ENCODE measurements at regions not wholly inside any gene's neighbourhood (a gene's known extent, or its start where the extent isn't known, plus 50 kb on each side); places are given as distances from the start of the nearest gene placed in this dataset.
A peak's percentile ranks its signal among the peaks of the same experiment; 100 is the strongest.

DNA sequence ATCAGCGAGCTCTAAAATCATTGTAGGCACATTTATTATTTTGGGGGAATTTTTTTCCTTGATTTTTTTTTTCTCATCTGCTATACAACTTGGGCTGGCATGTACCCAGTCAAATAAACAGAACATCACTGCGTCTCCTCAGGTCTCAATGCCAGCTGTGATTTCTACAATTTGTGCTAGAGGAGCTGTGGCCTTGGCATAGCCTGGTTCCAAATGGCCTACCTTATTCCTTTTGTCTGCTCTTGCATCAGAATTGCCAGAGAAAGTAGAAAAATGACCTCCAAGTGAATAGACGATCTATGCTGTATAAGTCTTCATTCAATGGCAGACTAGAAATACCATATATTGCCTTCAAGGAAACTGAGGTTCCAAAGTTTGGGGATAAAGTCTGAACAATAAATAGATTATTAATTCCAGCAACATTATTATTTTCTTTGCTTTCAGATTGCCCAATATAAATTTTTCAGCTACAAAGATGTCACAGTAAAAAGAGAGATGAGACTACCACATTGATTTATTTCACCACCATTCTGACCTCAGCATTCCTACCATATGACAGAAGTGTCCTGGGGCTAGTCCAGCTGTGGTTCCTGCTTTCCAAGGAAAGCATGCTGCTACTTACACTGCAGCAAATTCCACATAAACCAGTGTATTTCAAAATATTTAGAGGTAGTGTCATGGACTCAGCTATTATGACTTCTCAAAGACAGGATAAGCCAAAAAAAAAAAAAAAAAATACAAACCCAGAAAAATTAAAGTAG, 493.9 kb upstream of the ZNF385D start:
- DNase-seq (ENCODE audit: low read depth) = peak; percentile 76
- H3K4me3 ChIP-seq (ENCODE audit: low read length) = no peak overlapping the region
- TF ChIP-seq, protein P1, sequence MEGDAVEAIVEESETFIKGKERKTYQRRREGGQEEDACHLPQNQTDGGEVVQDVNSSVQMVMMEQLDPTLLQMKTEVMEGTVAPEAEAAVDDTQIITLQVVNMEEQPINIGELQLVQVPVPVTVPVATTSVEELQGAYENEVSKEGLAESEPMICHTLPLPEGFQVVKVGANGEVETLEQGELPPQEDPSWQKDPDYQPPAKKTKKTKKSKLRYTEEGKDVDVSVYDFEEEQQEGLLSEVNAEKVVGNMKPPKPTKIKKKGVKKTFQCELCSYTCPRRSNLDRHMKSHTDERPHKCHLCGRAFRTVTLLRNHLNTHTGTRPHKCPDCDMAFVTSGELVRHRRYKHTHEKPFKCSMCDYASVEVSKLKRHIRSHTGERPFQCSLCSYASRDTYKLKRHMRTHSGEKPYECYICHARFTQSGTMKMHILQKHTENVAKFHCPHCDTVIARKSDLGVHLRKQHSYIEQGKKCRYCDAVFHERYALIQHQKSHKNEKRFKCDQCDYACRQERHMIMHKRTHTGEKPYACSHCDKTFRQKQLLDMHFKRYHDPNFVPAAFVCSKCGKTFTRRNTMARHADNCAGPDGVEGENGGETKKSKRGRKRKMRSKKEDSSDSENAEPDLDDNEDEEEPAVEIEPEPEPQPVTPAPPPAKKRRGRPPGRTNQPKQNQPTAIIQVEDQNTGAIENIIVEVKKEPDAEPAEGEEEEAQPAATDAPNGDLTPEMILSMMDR (IDR thresholded peaks at IDR 0.05; ENCODE audit: insufficient read depth, low read depth, low read length, missing control alignments) = no peak

DNA sequence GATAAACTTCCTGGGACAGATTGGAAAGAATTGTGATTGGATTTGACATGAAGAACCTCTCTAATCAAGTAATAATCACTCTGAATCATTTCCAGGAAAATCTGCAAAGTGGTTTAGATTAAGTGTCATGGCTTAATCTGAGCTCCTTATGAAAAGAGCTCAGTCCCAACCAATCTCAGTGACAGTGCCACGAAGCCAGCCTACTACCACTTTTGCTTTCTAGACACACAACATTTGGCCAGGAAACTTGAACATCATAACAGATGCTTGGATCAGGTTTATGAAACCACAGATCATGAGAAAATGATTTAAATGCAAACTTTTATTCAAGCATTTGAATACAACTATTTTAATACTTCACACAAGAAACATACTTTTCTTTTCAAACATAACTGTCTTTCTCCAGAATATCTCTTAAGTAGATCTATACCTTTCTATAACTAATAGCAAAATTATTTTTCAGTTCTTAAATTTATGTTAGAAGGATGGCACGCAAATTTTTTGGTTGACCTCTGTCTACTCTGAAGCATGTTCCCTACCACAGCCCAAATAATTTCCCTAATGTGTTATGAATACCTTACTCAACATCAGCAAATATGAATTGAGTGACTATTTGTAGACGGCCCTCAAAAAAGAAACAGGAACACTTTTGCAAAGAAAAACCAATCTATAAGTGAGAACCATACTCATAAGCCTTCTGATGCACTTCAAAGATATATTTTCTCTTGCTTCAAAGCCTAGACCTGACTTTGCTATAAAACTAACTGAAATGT, 495.0 kb upstream of the ZNF385D start:
- no peak for DNase-seq (ENCODE audit: low read depth)
- TF ChIP-seq, protein P1 (IDR thresholded peaks at IDR 0.05; ENCODE audit: insufficient read depth, low read depth, low read length, missing control alignments) = no peak
- no peak overlapping the region for H3K4me3 ChIP-seq (ENCODE audit: low read length)

DNA sequence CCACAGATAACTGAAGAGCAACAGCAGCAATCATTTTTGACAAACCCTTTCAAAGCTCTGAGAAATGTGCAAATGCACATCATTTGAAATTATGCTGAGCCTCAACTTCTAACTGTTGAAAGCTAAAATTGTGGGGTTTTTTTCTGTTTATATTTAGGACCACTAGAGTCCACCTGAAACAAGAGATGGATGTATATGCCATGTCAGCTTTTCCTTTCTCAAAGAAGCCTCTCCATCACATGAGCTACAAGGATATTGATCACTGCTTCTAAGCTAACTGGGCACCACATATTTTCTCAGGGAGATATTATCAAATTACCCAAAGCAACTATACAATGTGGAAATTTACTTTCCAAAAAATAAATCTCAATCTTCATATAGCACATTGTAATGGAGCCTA, 498.6 kb upstream of the ZNF385D start:
- TF ChIP-seq, protein P1 (IDR thresholded peaks at IDR 0.05; ENCODE audit: insufficient read depth, low read depth, low read length, missing control alignments) = no peak
- no peak overlapping the region for H3K4me3 ChIP-seq (ENCODE audit: low read length)
- no peak for DNase-seq (ENCODE audit: low read depth)

DNA sequence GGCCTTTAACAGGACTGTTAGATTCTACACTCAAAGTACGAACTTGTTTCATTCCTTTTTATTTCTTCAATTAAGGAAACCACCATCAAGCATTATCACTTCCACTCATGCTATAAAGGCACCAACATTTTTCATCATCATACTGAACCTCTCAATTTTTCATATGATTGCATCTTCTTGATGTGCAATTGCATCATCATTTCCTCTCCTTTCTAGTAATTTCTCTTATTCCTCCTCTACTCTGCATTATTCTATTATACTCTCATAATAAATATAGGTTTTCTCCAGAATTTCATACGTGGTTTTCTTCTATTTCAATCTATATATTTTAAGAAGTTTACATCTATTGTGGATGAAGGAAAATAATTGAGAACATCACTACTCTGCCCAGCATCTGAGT, 506.2 kb upstream of the ZNF385D start:
- no peak overlapping the region for H3K4me3 ChIP-seq (ENCODE audit: low read length)
- TF ChIP-seq, protein P1 (IDR thresholded peaks at IDR 0.05; ENCODE audit: insufficient read depth, low read depth, low read length, missing control alignments) = no peak
- DNase-seq (ENCODE audit: low read depth) = no peak

DNA sequence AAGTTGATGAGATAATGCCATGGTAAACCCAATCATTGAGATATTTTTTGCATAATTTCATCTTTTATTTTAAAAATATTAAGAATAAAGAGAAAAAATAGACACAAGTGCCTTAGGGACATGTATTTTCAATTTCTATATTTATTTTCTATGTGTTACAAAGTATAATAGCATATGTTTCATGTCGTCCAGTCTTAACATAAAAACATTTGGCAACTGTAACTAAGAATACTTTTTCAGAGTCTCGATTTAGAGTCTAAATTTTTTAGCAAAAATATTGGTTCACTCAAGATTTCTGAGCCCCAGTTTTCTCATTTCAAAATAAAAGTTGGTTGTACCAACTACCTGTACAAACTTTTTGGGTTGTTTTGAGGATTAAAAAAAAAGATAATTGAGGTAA, 511.4 kb upstream of the ZNF385D start:
- no peak for DNase-seq (ENCODE audit: low read depth)
- no peak overlapping the region for H3K4me3 ChIP-seq (ENCODE audit: low read length)
- TF ChIP-seq, protein P1 (IDR thresholded peaks at IDR 0.05; ENCODE audit: insufficient read depth, low read depth, low read length, missing control alignments) = no peak

DNA sequence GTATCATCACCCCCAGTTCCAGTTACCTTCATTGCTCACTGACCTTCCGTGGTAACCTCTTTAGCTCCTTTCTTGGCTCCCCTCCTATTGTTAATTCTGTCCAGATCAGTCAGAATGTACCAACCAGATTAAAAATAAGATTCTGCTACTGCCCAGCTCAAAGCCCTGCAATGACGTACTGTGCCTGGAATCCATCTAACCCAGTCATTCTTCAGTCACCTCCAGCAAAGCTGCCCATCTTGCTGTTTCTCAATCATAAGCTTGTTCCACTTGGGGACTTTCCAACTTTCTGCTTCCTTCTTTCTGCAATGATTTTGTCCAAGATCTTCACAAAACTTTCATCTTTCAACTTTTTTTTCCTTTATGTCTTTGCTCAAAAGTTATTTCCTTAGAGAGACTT, 512.0 kb upstream of the ZNF385D start:
- no peak overlapping the region for H3K4me3 ChIP-seq (ENCODE audit: low read length)
- TF ChIP-seq, protein P1 (IDR thresholded peaks at IDR 0.05; ENCODE audit: insufficient read depth, low read depth, low read length, missing control alignments) = no peak
- DNase-seq (ENCODE audit: low read depth) = peak; percentile 70

All from epithelial cell of esophagus (primary cell).